PC-9 (cell line): ENCODE measurements at regions not wholly inside any gene's neighbourhood (a gene's known extent, or its start where the extent isn't known, plus 50 kb on each side); places are given as distances from the start of the nearest gene placed in this dataset.

Experiments
- BruUV-seq: library from RNA; stranded (reverse); fragments of 400-500 nt; replicated peaks from 2 replicates; lab custom pipeline; 2021; lab: Mats Ljungman, UMichigan
- CTCF ChIA-PET: fragments of 300-600 bp; sonication (Branson Sonifier 250); formaldehyde crosslinking; loops from one replicate; lab custom pipeline; 2022; ENCODE audit warnings: antibody characterized with exemption; lab: Charles Lee
- POLR2A ChIA-PET: fragments of 300-600 bp; sonication (Branson Sonifier 250); formaldehyde crosslinking; loops from one replicate; lab custom pipeline; 2022; ENCODE audit warnings: antibody characterized with exemption; ENCODE audit not compliant: unreplicated experiment; lab: Charles Lee
- DNase-seq, 2 experiments: peaks; one replicate each; pipeline versions ENCODE4 v3.0.0 to v3.0.0-alpha.2; 2015 to 2022; ENCODE audit warnings: mixed read lengths in 1 of 2
- H2AFZ ChIP-seq: fragments of 200-600 bp; sonication (generic); 2 replicates; pipeline ENCODE4 v1.8.1; 2017; ENCODE audit warnings: antibody characterized with exemption
- H3F3A ChIP-seq: fragments of 200-600 bp; sonication (generic); 2 replicates; pipeline ENCODE4 v1.8.1; 2017; ENCODE audit warnings: antibody characterized with exemption, mild to moderate bottlenecking, low read depth; ENCODE audit not compliant: insufficient read depth
- H3K27ac ChIP-seq: fragments of 200-600 bp; sonication (generic); 2 replicates; pipeline ENCODE4 v1.6.1; 2016; ENCODE audit warnings: mixed run types
- H3K27me3 ChIP-seq: fragments of 200-600 bp; sonication (generic); 2 replicates; pipeline ENCODE4 v1.6.1; 2016; ENCODE audit warnings: low read depth, mixed run types; ENCODE audit not compliant: insufficient read depth
- H3K36me3 ChIP-seq: fragments of 200-600 bp; sonication (generic); 2 replicates; pipeline ENCODE4 v1.6.1; 2016; ENCODE audit warnings: low read depth, mixed run types
- H3K4me1 ChIP-seq: fragments of 200-600 bp; sonication (generic); replicated peaks from 2 replicates; pipeline ENCODE4 v1.6.1; 2016; ENCODE audit warnings: mixed run types; ENCODE audit not compliant: insufficient read depth
- H3K4me2 ChIP-seq: fragments of 200-600 bp; sonication (generic); 2 replicates; pipeline ENCODE4 v1.6.1; 2017; ENCODE audit warnings: mixed run types
- H3K4me3 ChIP-seq: fragments of 200-600 bp; sonication (generic); 2 replicates; pipeline ENCODE4 v1.6.1; 2016; ENCODE audit warnings: mixed run types
- H3K79me2 ChIP-seq: fragments of 200-600 bp; sonication (generic); 2 replicates; pipeline ENCODE4 v1.6.1; 2017; ENCODE audit warnings: low read depth, mixed run types
- H3K9me2 ChIP-seq: fragments of 200-600 bp; sonication (generic); 2 replicates; pipeline ENCODE4 v1.8.1; 2017; ENCODE audit warnings: mild to moderate bottlenecking; ENCODE audit not compliant: insufficient read depth
- H3K9me3 ChIP-seq: fragments of 200-600 bp; sonication (generic); 2 replicates; pipeline ENCODE4 v1.8.1; 2016; ENCODE audit warnings: low read depth; ENCODE audit not compliant: insufficient read depth
- H4K20me1 ChIP-seq: fragments of 200-600 bp; sonication (generic); 2 replicates; pipeline ENCODE4 v1.8.1; 2017; ENCODE audit not compliant: insufficient read depth
- EZH2 ChIP-seq: fragments of 200-600 bp; sonication (generic); IDR thresholded peaks from 2 replicates; pipeline ENCODE4 v1.8.0; 2017; ENCODE audit warnings: antibody characterized with exemption, low read depth
- intact Hi-C: fragments of 100-400 bp; cut with micrococcal nuclease; formaldehyde crosslinking; loops from one replicate; pipeline ENCODE4 v1.10.0; 2022; ENCODE audit not compliant: unreplicated experiment
- TF ChIP-seq, protein P1 (sequence below): fragments of 200-600 bp; sonication (generic); conservative IDR thresholded peaks from 2 replicates; pipeline ENCODE4 v1.6.1; 2017; ENCODE audit warnings: mixed run types, antibody characterized with exemption, mild to moderate bottlenecking, moderate library complexity

- Histone ChIP-seq H3K36me3 (no peaks in the 10 kb centered on the region), H3K9me3 (peaks cover 8% of the 10 kb centered on the region; the same call in 1 of the 2 replicates), H3K9me2 (no peaks in the 10 kb centered on the region), H3K79me2 (no peaks in the 10 kb centered on the region), H4K20me1 (no peaks in the 10 kb centered on the region), H3K27me3 (no peaks in the 10 kb centered on the region), H3K27ac (no peak overlapping the region), H3K4me1 (peaks cover 27% of the 10 kb centered on the region), H3F3A (peaks cover 18% of the 10 kb centered on the region; the same call in 1 of the 2 replicates), H2AFZ (no peak overlapping the region), H3K4me2 (no peak overlapping the region), H3K4me3 (no peak overlapping the region)
- CTCF ChIA-PET: no interaction called here
- TF ChIP-seq, protein P1, sequence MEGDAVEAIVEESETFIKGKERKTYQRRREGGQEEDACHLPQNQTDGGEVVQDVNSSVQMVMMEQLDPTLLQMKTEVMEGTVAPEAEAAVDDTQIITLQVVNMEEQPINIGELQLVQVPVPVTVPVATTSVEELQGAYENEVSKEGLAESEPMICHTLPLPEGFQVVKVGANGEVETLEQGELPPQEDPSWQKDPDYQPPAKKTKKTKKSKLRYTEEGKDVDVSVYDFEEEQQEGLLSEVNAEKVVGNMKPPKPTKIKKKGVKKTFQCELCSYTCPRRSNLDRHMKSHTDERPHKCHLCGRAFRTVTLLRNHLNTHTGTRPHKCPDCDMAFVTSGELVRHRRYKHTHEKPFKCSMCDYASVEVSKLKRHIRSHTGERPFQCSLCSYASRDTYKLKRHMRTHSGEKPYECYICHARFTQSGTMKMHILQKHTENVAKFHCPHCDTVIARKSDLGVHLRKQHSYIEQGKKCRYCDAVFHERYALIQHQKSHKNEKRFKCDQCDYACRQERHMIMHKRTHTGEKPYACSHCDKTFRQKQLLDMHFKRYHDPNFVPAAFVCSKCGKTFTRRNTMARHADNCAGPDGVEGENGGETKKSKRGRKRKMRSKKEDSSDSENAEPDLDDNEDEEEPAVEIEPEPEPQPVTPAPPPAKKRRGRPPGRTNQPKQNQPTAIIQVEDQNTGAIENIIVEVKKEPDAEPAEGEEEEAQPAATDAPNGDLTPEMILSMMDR: no peak
- TF ChIP-seq EZH2: no peak
- POLR2A ChIA-PET: no interaction called here
- intact Hi-C loops: no loop called here
- DNase-seq: no peak
- no TSS peak for BruUV-seq
Observed at GRCh38 chr22:27195494-27195893, 538.1 kb downstream of the MIAT start.

GRCh38 chr22:27196606-27197005 lies 539.2 kb downstream of the MIAT start:
- no TSS peak for BruUV-seq
- H3K79me2 ChIP-seq: no peaks in the 10 kb centered on the region
- ChIA-PET POLR2A (no interaction called here), CTCF (no interaction called here)
- no peak overlapping the region for H3K4me2 ChIP-seq
- no peak for TF ChIP-seq EZH2
- TF ChIP-seq, protein P1: no peak
- H3K9me2 ChIP-seq: no peaks in the 10 kb centered on the region
- H3F3A ChIP-seq: peaks cover 21% of the 10 kb centered on the region; the same call in 1 of the 2 replicates
- no peak overlapping the region for H3K4me3 ChIP-seq
- intact Hi-C loops: no loop called here
- peaks cover 31% of the 10 kb centered on the region for H3K4me1 ChIP-seq
- H4K20me1 ChIP-seq: no peaks in the 10 kb centered on the region
- no peak overlapping the region for H3K27ac ChIP-seq
- peaks cover 1% of the 10 kb centered on the region; the same call in 1 of the 2 replicates for H3K9me3 ChIP-seq
- no peaks in the 10 kb centered on the region for H3K27me3 ChIP-seq
- no peak overlapping the region for H2AFZ ChIP-seq
- no peaks in the 10 kb centered on the region for H3K36me3 ChIP-seq
- DNase-seq: no peak

GRCh38 chr22:27197052-27197451 lies 539.7 kb downstream of the MIAT start:
- Histone ChIP-seq H3F3A (peaks cover 25% of the 10 kb centered on the region), H3K9me3 (no peaks in the 10 kb centered on the region), H2AFZ (no peak overlapping the region), H3K4me1 (peaks cover 35% of the 10 kb centered on the region), H3K79me2 (no peaks in the 10 kb centered on the region), H3K4me3 (no peak overlapping the region), H3K4me2 (no peak overlapping the region), H3K27me3 (no peaks in the 10 kb centered on the region), H3K27ac (no peak overlapping the region), H3K36me3 (no peaks in the 10 kb centered on the region), H4K20me1 (no peaks in the 10 kb centered on the region), H3K9me2 (no peaks in the 10 kb centered on the region)
- TF ChIP-seq EZH2: no peak
- TF ChIP-seq, protein P1: no peak
- CTCF ChIA-PET: no interaction called here
- no peak for DNase-seq
- no TSS peak for BruUV-seq
- intact Hi-C loops: no loop called here
- POLR2A ChIA-PET: no interaction called here
